ENCODE measurements at regions not wholly inside any gene's neighbourhood (a gene's known extent, or its start where the extent isn't known, plus 50 kb on each side); places are given as distances from the start of the nearest gene placed in this dataset.

DNA sequence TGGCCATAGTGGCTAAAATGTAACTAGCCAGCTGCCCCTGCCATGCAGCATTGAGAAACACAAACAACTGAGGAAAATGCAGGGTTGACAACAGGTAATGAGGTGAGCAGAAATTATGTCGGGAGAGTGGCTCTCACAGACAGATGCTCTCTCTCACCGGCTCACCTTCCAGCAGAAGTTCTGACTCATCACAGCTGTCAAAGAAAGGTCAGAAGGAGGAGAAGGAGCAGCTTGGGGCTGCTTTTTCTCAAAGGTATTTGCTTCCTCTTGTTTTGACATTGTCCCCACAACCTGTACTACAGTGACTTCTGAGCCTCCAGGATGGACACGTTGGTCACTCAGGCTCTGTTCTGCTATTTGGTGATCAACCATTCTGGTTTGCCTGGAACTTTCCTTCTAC, 190.5 kb upstream of the HEY2 start:
- no peak overlapping the region for H2AK5ac ChIP-seq (ENCODE audit: insufficient read length, low read length)
- TF ChIP-seq, protein P1, sequence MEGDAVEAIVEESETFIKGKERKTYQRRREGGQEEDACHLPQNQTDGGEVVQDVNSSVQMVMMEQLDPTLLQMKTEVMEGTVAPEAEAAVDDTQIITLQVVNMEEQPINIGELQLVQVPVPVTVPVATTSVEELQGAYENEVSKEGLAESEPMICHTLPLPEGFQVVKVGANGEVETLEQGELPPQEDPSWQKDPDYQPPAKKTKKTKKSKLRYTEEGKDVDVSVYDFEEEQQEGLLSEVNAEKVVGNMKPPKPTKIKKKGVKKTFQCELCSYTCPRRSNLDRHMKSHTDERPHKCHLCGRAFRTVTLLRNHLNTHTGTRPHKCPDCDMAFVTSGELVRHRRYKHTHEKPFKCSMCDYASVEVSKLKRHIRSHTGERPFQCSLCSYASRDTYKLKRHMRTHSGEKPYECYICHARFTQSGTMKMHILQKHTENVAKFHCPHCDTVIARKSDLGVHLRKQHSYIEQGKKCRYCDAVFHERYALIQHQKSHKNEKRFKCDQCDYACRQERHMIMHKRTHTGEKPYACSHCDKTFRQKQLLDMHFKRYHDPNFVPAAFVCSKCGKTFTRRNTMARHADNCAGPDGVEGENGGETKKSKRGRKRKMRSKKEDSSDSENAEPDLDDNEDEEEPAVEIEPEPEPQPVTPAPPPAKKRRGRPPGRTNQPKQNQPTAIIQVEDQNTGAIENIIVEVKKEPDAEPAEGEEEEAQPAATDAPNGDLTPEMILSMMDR (conservative IDR thresholded peaks at IDR 0.05) = no peak
- H3T11ph ChIP-seq (ENCODE audit: low read length) = no peak overlapping the region
- H3K79me1 ChIP-seq (ENCODE audit: insufficient read depth, low read depth, low read length, poor library complexity, severe bottlenecking) = no peaks in the 10 kb centered on the region
- Mint-ChIP-seq H3K27me3 (ENCODE audit: low read depth) (peaks cover 1% of the 10 kb centered on the region; the same call in 1 of the 2 replicates), H3K4me3 (no peak overlapping the region), H3K9me3 (no peaks in the 10 kb centered on the region), H3K27ac (no peak overlapping the region), H3K36me3 (ENCODE audit: insufficient read depth in 1 of 3, low read depth in 3 of 3) (no peaks in the 10 kb centered on the region), H3K4me1 (peaks cover 2 to 5% of the 10 kb centered on the region in 2 experiments; a peak in 3 of 4 replicates)
- H4K8ac ChIP-seq (replicated peaks; ENCODE audit: insufficient read length, low read depth, low read length) = no peak overlapping the region
- no peak overlapping the region for H3K27ac ChIP-seq (ENCODE audit: insufficient read length, low read depth, low read length)
- H2BK120ac ChIP-seq (ENCODE audit: low read depth, low read length, poor library complexity, severe bottlenecking) = no peak overlapping the region
- H3K79me2 ChIP-seq (ENCODE audit: insufficient read depth, low read length) = no peaks in the 10 kb centered on the region
- H4K91ac ChIP-seq (ENCODE audit: insufficient read length, low read depth, low read length) = no peak overlapping the region
- H3K23me2 ChIP-seq (ENCODE audit: insufficient read length, low read depth, low read length, poor library complexity, severe bottlenecking) = no peaks in the 10 kb centered on the region
- H3K56ac ChIP-seq (ENCODE audit: insufficient read length, low read depth, low read length) = no peak overlapping the region
- no peaks in the 10 kb centered on the region for H3K9me3 ChIP-seq (ENCODE audit: control insufficient read depth, low read depth, low read length)
- H4K5ac ChIP-seq (ENCODE audit: insufficient read length, low read depth, low read length) = no peak overlapping the region
- no peaks in the 10 kb centered on the region for H3K4me1 ChIP-seq (ENCODE audit: insufficient read depth, low read length)
- no peak overlapping the region for H3K4me2 ChIP-seq (ENCODE audit: insufficient read depth, insufficient read length, low read length)
- H2BK15ac ChIP-seq (ENCODE audit: low read depth, low read length) = no peak overlapping the region
- DNase-seq = no peak
- H4K20me1 ChIP-seq (ENCODE audit: control insufficient read depth, insufficient read depth, insufficient read length) = no peaks in the 10 kb centered on the region
- H3K18ac ChIP-seq (ENCODE audit: insufficient read length, low read depth, low read length) = no peak overlapping the region
- no peak overlapping the region for H3K9ac ChIP-seq (ENCODE audit: extremely low read depth, insufficient read length, low read length)
- no peak overlapping the region for H3K4ac ChIP-seq (ENCODE audit: low read depth, low read length)
- no peaks in the 10 kb centered on the region for H3K27me3 ChIP-seq (ENCODE audit: insufficient read depth, low read length)
- no peak overlapping the region for H2BK5ac ChIP-seq (ENCODE audit: insufficient read length, low read length)
- peak overlapping the region; percentile 49 for H2BK20ac ChIP-seq (ENCODE audit: low read depth, low read length, poor library complexity, severe bottlenecking)
- no peak overlapping the region for H3K14ac ChIP-seq (ENCODE audit: insufficient read depth, low read length)
- WGBS (ENCODE audit: extremely low coverage, insufficient read length, low lambda C conversion rate) = no CpG with 5 or more reads among the region's 3 CpGs
- no peak overlapping the region for H2BK12ac ChIP-seq (ENCODE audit: insufficient read length, low read depth, low read length)
- no peak overlapping the region for H2AFZ ChIP-seq (ENCODE audit: low read length)
- H3K23ac ChIP-seq (ENCODE audit: insufficient read length, low read depth, low read length) = no peak overlapping the region
